ENCODE measurements at regions not wholly inside any gene's neighbourhood (a gene's known extent, or its start where the extent isn't known, plus 50 kb on each side); places are given as distances from the start of the nearest gene placed in this dataset.

GRCh38 chr4:96379524-96379923, 539.6 kb downstream of the PDHA2 start:
- no peak overlapping the region for H3K9ac ChIP-seq (ENCODE audit: low read length)
- intact Hi-C loops (cut with micrococcal nuclease): no loop called here
- no peaks in the 10 kb centered on the region for H3K79me2 ChIP-seq (ENCODE audit: control insufficient read depth, insufficient read depth, low read length)
- H4K20me1 ChIP-seq (ENCODE audit: control insufficient read depth, insufficient read depth, low read length, poor library complexity, severe bottlenecking): no peaks in the 10 kb centered on the region
- H3K4me1 ChIP-seq (ENCODE audit: control insufficient read depth in 2 of 2, insufficient read depth in 2 of 2, low read length in 2 of 2): no peaks in the 10 kb centered on the region
- TF ChIP-seq EZH2 (IDR thresholded peaks at IDR 0.05; ENCODE audit: borderline replicate concordance, insufficient read depth, low read depth, low read length, poor library complexity, severe bottlenecking) (no peak), CTCF (IDR thresholded peaks at IDR 0.05) (no peak)
- no peaks in the 10 kb centered on the region for H3K4me1 Mint-ChIP-seq
- no peak overlapping the region for H3K27ac Mint-ChIP-seq
- H2AFZ ChIP-seq (ENCODE audit: insufficient read depth, low read depth, low read length, poor library complexity, severe bottlenecking): no peak overlapping the region
- WGBS (ENCODE audit: insufficient coverage): no CpG with 5 or more reads among the region's 2 CpGs
- DNase-seq (no peak), ATAC-seq (ENCODE audit: low read depth) (no peak)
- CTCF ChIA-PET: no interaction called here
- H3K9me3 Mint-ChIP-seq (ENCODE audit: insufficient read depth): peaks cover 2% of the 10 kb centered on the region
- no peak overlapping the region for H3K4me3 ChIP-seq (ENCODE audit: control extremely low read depth in 1 of 5, extremely low read depth in 1 of 5, insufficient read depth in 1 of 5, low read depth in 2 of 5, low read length in 4 of 5)
- H3K4me2 ChIP-seq (replicated peaks; ENCODE audit: low read depth, low read length, poor library complexity, severe bottlenecking): no peak overlapping the region
- no peak overlapping the region for H3K4me3 Mint-ChIP-seq
- no peaks in the 10 kb centered on the region for H3K9me3 ChIP-seq (ENCODE audit: control extremely low read depth in 1 of 3, control insufficient read depth in 2 of 3, insufficient read depth in 1 of 3, low read length in 2 of 3)
- H3K27me3 ChIP-seq (replicated peaks in 1 of 4; ENCODE audit: control extremely low read depth in 1 of 4, control insufficient read depth in 3 of 4, insufficient read depth in 4 of 4, low read length in 3 of 4): no peaks in the 10 kb centered on the region
- H3K27me3 Mint-ChIP-seq: no peaks in the 10 kb centered on the region
- H3K27ac ChIP-seq (ENCODE audit: low read length in 2 of 2): no peak overlapping the region
- POLR2A ChIA-PET: no interaction called here
- H3K36me3 ChIP-seq (replicated peaks in 1 of 2; ENCODE audit: control extremely low read depth in 1 of 2, control insufficient read depth in 1 of 2, extremely low read depth in 1 of 2, insufficient read depth in 2 of 2, low read length in 1 of 2): no peaks in the 10 kb centered on the region

GRCh38 chr4:96380106-96380505, 540.2 kb downstream of the PDHA2 start:
- ATAC-seq (ENCODE audit: low read depth) (no peak), DNase-seq (no peak)
- no peaks in the 10 kb centered on the region for H3K4me1 Mint-ChIP-seq
- no peaks in the 10 kb centered on the region for H3K27me3 Mint-ChIP-seq
- H3K4me3 Mint-ChIP-seq: no peak overlapping the region
- H3K27me3 ChIP-seq (replicated peaks in 1 of 4; ENCODE audit: control extremely low read depth in 1 of 4, control insufficient read depth in 3 of 4, insufficient read depth in 4 of 4, low read length in 3 of 4): no peaks in the 10 kb centered on the region
- intact Hi-C loops (cut with micrococcal nuclease): no loop called here
- H3K4me1 ChIP-seq (ENCODE audit: control insufficient read depth in 2 of 2, insufficient read depth in 2 of 2, low read length in 2 of 2): no peaks in the 10 kb centered on the region
- H3K4me2 ChIP-seq (replicated peaks; ENCODE audit: low read depth, low read length, poor library complexity, severe bottlenecking): no peak overlapping the region
- H3K36me3 ChIP-seq (replicated peaks in 1 of 2; ENCODE audit: control extremely low read depth in 1 of 2, control insufficient read depth in 1 of 2, extremely low read depth in 1 of 2, insufficient read depth in 2 of 2, low read length in 1 of 2): no peaks in the 10 kb centered on the region
- no peaks in the 10 kb centered on the region for H4K20me1 ChIP-seq (ENCODE audit: control insufficient read depth, insufficient read depth, low read length, poor library complexity, severe bottlenecking)
- no peak overlapping the region for H3K27ac Mint-ChIP-seq
- TF ChIP-seq CTCF (IDR thresholded peaks at IDR 0.05): no peak
- TF ChIP-seq EZH2 (IDR thresholded peaks at IDR 0.05; ENCODE audit: borderline replicate concordance, insufficient read depth, low read depth, low read length, poor library complexity, severe bottlenecking): no peak
- POLR2A ChIA-PET: no interaction called here
- CTCF ChIA-PET: no interaction called here
- no peak overlapping the region for H3K27ac ChIP-seq (ENCODE audit: low read length in 2 of 2)
- H3K79me2 ChIP-seq (ENCODE audit: control insufficient read depth, insufficient read depth, low read length): no peaks in the 10 kb centered on the region
- peaks cover 2% of the 10 kb centered on the region for H3K9me3 Mint-ChIP-seq (ENCODE audit: insufficient read depth)
- no peak overlapping the region for H2AFZ ChIP-seq (ENCODE audit: insufficient read depth, low read depth, low read length, poor library complexity, severe bottlenecking)
- no peak overlapping the region for H3K9ac ChIP-seq (ENCODE audit: low read length)
- no peak overlapping the region for H3K4me3 ChIP-seq (ENCODE audit: control extremely low read depth in 1 of 5, extremely low read depth in 1 of 5, insufficient read depth in 1 of 5, low read depth in 2 of 5, low read length in 4 of 5)
- no peaks in the 10 kb centered on the region for H3K9me3 ChIP-seq (ENCODE audit: control extremely low read depth in 1 of 3, control insufficient read depth in 2 of 3, insufficient read depth in 1 of 3, low read length in 2 of 3)
